ENCODE measurements at regions not wholly inside any gene's neighbourhood (a gene's known extent, or its start where the extent isn't known, plus 50 kb on each side); places are given as distances from the start of the nearest gene placed in this dataset.
A peak's percentile ranks its signal among the peaks of the same experiment; 100 is the strongest.

GRCh38 chr2:217250013-217250524 is 390.2 kb upstream of the TNP1 start:
- DNase-seq: no peak

- no peak for DNase-seq
These were observed 389.5 kb upstream of the TNP1 start for GRCh38 chr2:217249121-217250012.

DNA sequence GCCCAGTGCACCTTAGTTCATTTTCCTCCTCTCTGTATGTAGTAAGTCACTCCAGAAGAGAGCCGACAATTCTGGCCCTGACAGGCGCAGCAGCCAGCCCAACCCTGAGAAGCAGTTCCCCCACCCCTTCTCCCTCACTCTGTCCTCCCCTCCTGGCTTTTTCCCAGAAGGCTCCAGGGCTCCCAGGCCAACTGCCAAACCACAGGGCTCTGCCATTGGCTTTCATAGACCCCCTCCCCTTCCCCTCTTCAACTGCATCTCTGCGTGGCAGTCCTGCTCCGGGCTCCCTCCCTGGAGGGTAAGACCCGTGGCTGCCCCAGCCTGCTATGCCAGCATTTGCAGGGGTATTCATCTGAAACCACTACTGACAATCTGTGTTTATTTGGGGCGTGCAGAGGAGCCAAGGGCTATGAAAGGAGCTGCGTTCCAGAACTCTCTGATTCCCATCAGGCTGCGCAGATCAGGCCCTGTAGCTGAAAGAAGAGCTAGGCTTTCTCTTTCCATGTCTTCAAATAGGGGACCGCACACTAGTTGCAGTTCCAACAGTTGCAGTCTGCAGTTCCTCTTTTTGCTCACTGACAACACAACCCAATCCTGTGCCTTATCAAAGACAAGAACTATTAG is 388.6 kb upstream of the TNP1 start:
- peak in 57 of 58 donors; percentile 2 to 86 (median 66) for DNase-seq

DNA sequence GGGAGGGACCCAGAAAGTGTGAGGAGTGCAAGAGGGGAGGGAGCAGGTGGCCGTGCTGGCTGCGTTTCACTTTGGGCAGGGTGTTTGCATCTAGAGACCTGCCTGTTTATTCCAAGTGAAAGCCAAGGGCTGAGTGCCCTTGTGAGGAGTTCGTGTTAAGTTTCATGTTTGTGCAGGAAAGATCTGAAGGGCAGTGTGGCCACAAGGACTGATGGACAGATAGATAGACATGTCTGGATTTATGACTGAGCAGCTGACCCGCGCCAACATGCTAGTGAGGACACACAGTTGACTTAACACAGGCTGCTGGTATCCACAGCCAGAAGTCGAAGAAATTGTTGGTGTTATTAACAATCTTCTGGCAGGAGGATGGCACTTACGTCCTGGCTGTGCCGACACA is 387.6 kb upstream of the TNP1 start:
- DNase-seq: no peak

DNA sequence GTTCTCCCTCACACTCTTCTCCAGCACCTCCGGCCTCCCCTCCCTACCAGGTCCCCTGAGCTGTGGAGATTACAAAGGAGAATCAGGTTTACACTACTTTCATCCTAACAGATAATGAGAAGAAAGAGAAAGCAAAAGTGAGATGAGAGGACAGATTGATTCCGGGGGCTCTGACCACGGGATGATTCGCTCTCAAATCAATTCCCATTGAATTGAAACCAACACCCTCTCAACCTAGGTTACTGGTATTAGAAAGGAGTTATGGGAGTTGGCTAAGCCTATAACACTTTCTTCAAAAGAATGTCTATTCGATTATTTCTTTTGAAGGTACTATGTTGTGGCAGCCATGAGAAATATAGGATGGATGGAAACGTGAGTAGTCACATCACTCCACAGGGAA is 386.2 kb upstream of the TNP1 start:
- no peak for DNase-seq

DNA sequence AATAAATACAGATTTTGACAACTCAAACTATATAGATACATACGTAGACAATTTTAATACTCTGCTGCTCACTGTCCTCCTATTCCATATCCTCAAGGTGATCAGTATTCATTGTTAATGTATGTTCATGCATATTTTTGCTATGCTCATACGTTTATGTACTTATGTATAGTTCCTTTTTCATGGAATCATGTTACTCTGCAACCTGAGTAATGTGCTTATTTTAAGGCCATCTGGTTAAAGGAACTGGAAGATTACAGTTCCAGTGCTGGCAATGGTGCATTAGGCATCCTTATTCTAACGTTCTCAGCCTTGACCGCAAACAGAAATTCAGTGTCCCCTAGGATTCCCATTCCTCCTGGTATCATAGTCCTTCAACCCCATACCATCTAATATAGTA is 385.0 kb upstream of the TNP1 start:
- DNase-seq: no peak

- DNase-seq: no peak
These were observed 383.1 kb upstream of the TNP1 start for GRCh38 chr2:217242947-217243346.

DNA sequence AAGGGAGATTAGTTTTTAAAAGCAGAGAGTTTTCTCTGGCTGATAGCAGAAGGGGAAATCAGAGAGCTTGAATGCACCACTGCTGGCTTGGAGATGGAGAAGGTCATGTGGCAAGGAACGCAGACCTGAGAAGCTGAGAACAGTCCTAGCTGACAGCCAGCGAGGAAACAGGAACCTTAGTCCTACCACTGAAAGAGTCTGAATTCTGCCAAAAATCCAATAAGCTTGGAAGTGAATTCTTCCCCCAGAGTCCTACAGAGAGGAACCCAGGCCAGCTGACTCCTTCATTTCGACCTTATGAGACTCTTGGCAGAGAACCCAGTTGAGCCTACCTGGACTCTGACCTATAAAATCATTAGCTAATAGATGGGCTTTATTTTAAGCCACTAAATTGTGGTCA is 371.9 kb upstream of the TNP1 start:
- no peak for DNase-seq

- DNase-seq: no peak
These were observed 371.3 kb upstream of the TNP1 start for GRCh38 chr2:217231212-217231611.

DNA sequence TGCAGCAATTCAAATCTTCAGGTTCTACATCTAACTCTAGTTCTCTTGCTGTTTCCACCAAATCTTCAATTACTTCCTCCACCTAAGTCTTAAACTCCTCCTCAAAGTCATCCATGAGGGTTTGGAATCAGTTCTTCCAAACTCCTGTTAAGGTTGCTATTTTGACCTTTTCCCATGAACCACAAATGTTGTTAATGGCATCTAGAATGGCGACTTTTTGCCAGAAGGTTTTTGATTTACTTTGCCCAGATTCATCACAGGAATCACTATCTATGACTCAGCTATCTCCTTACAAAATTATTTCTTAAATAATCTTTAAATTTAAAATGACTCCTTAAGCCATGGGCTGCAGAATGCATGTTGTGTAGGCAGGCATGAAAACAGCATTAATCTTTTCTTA is 368.9 kb upstream of the TNP1 start:
- DNase-seq: no peak

GRCh38 chr2:217227794-217228193 is 367.9 kb upstream of the TNP1 start:
- DNase-seq: no peak

DNA sequence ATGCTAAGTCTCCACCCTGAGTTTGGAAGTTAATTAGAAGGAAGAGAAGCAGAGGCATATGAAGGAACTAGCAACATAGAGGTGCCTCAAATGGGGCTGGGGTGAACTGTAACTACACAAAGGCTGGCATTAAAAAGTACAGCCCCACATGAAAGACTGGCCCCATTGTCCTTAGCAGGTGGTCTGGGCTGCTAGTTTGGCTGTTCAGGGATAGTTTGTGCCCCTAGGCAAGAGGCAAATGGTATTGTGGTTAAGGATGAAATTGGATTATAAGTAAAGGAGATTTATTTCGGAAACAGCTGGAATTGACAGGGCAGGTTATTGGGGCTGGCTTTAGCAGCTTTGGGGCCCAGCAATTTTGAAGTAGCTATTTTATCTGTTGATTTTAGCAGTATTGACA is 365.7 kb upstream of the TNP1 start:
- DNase-seq: no peak

DNA sequence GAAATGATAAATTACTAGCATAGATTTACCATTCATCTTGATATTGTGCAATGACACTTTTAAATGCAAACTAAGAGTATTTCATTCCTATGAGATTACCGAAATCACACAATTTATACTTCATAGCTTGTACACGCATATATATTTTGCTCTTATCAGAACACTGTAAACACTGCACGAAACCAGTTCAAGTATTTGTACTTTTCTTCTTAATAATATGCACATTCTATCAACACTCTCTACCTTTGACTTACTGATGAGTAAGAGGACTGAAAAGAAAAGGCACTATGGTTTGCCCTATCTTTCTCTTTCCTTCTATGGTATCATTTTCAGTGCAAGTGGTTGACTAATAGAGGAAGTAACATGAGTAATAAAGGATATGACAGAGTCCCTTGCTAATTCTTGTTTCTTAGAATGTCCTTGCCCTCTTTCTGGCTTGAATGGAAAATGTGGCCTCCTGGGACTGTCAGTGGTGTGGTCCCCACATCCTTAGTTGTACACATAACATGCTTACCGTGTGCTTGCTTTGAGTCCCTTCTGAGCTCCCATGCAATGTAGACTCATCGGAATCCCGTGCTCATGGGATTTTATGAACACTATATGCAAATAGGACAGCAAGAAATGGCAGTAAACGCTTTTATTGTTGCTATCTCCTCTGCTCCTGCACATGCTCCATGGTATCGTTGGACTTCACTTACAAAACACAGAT is 363.5 kb upstream of the TNP1 start:
- DNase-seq: no peak

DNA sequence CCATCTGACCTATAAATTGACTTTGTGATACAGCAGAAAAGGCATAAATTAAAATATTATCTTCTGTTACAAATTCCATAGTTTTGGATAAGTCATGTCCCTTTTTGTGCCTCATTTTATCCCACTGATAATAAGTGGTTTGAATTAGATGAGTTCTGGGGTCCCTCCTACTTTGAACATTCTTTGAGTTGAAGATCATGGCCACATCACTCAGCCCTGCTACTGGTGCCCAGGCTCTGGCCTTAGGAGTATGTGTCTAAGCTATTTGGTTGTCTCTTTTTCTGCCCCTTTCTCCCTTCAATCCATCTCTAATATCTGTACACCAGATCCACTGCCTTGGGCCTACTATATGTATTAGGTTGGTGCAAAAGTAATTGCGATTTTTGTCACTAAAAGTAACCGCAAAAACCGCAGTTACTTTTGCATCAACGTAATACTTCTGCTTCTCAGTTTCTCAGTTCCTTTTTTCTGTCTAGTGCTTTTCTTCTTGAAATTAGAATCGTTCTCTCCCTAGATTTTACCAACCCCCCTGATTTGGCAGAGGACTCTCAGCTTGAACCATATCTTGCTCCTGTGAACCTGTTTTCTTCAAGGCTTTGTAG is 362.5 kb upstream of the TNP1 start:
- DNase-seq: no peak

DNA sequence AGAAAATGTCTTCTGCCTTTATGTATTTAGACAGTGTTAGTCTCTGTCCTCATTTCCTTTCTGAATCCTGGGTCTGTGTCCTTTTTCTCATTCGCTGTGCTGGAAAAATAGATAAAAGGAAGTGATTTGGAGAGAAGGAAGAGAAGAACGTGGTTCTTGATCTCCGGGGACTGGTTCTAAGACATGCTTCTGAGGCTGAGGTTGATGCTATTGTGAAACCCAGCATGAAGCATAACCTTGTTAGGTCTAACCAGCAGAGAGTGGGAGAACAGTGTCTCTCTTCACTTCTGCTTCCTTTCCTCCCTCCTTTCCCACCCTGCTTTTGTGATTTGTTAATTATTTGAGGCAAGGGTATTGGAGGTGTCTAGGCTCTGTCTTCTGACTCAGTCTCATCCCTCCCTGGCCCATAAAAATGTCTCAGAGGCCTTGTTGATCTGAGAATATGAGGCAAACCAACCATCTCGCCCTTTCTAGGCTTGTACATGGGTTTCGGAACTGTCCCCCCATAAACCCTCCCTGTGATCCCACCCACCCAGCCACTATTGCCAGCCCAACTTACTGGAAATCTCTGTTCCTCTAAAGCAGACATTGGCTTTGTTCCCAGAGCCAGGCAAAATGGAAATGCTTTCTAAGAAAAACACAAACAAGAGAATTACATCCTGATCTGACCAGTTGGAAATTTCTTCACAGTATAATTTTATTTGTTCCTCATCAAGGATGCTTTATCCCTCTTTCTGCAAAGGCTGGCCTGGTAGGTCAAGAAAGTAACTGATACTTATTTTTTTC is 360.6 kb upstream of the TNP1 start:
- DNase-seq: peak in 3 of 58 donors; percentile 2 to 29 (median 18)

GRCh38 chr2:217219164-217219520 is 359.3 kb upstream of the TNP1 start:
- no peak for DNase-seq

DNA sequence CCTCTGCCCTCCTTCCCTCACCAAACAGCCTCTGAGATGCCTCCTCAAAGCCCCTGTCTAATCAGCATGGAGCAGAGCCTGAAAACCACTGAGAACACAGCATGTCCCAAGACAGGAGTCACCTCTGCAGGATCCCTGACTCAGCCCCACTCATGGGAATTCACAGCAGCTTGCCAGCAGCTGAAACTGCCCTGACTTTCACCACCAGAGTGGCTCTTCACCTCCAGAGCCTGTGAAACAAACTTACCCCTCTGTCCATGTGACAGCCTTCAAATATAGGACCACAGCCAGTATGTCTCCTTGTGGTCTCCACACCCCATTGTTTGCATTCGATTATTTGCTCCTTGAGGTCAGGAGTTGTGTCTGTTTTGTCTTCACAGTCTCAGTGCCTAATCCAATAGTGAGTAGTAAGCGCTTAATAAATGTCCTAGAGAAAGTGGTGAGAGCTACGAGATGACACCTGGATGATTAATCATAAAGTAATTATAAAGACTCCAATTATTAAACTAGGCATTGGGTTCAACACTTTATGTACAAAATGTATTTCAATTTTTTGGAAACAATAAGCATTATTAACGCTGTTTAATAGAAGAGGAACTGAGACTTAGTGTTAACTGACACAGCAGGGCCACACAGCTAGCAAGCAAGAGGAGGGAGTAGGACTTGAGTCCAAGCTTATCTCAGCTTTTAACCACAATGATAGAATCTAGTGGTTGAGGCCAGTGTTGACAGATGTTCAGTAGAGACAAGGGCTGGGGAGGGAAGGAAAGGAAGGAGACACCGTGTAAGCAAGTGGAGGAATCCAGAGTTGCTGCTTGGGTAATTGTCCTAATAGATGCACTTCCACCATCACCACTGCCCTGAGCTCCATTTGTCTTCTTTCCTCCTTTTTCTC is 358.7 kb upstream of the TNP1 start:
- DNase-seq: no peak

DNA sequence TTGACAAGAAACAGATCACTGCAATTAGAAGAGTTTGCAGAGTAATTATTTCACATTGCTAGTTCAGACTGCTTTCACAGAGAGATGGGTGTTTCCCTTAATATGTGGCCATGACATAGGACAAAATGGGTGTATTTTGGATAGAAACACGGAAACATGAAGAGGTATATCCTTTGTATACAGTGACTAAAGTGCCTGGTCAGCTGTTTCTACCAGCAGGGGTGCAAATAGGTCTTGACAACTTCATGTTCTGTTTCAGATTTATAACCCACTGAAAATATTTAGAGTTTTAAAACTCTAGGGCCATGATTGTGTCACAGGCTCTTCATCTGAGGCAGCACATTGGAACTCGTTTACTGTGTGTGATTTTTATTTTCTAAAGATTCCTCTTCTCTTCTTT is 357.1 kb upstream of the TNP1 start:
- DNase-seq: no peak

DNA sequence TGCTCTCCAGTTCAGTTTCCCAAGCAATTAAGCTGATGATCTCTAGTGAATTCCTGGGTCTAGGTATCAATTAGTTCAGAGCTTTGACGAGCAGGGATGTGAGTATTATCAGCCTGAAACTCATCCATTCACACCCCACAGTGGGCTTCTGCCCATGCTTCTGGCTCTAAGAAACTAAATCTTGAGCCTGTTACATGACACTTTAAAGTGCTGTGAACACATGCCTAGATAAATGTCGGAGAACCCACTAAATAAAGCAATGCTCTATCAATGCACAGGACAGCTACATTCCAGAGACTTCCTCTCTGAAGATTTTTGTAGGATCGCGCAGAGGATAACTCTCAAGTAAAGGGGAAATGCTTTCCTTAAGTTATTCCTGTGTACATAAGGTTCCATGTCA is 356.5 kb upstream of the TNP1 start:
- DNase-seq: no peak

- DNase-seq: no peak
These were observed 356.0 kb upstream of the TNP1 start for GRCh38 chr2:217215877-217216276.
